ENCODE measurements at regions not wholly inside any gene's neighbourhood (a gene's known extent, or its start where the extent isn't known, plus 50 kb on each side); places are given as distances from the start of the nearest gene placed in this dataset.

GRCh38 chr16:86026171-86026910, 127.4 kb downstream of the IRF8 start:
- TF ChIP-seq POLR2AphosphoS5 (IDR thresholded peaks at IDR 0.05; ENCODE audit: low read depth, low read length) (no peak), POU2F2 (IDR thresholded peaks at IDR 0.05; ENCODE audit: low read depth, low read length) (no peak), SPI1 (IDR thresholded peaks at IDR 0.05; ENCODE audit: low read depth, low read length) (no peak), PAX5 (IDR thresholded peaks at IDR 0.05; ENCODE audit: insufficient read depth, low read length, severe bottlenecking) (no peak), TAF1 (IDR thresholded peaks at IDR 0.05; ENCODE audit: low read depth, low read length) (no peak), POLR2A (IDR thresholded peaks at IDR 0.05; ENCODE audit: low read depth, low read length) (no peak)
- no peak for FAIRE-seq
- no peak for DNase-seq (ENCODE audit: insufficient read length, low spot score)

DNA sequence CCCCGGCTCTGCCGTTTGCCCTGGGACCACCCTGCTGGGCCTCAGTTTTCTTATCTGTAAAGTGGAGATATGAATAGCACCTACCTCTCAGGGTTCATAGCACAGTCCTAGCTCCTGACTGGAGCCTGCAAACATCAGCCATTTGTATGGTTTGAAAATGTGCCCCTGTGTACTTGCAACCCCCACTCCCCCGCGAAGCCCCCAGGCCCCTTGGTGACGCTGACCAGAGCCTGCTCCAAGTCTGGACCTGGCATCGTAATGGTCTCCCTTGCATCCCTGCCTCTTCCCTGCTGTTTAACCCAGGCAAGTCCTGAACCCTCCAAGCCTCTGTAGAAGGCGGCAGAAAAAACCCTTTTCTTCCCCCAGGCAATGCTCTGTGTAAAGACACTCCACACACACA, 128.0 kb downstream of the IRF8 start:
- TF ChIP-seq TAF1 (IDR thresholded peaks at IDR 0.05; ENCODE audit: low read depth, low read length), result no peak
- TF ChIP-seq SPI1 (IDR thresholded peaks at IDR 0.05; ENCODE audit: low read depth, low read length), result no peak
- TF ChIP-seq POLR2AphosphoS5 (IDR thresholded peaks at IDR 0.05; ENCODE audit: low read depth, low read length), result no peak
- TF ChIP-seq POU2F2 (IDR thresholded peaks at IDR 0.05; ENCODE audit: low read depth, low read length), result no peak
- TF ChIP-seq PAX5 (IDR thresholded peaks at IDR 0.05; ENCODE audit: insufficient read depth, low read length, severe bottlenecking), result no peak
- no peak for TF ChIP-seq POLR2A (IDR thresholded peaks at IDR 0.05; ENCODE audit: low read depth, low read length)
- FAIRE-seq, result no peak
- DNase-seq (ENCODE audit: insufficient read length, low spot score), result no peak

DNA sequence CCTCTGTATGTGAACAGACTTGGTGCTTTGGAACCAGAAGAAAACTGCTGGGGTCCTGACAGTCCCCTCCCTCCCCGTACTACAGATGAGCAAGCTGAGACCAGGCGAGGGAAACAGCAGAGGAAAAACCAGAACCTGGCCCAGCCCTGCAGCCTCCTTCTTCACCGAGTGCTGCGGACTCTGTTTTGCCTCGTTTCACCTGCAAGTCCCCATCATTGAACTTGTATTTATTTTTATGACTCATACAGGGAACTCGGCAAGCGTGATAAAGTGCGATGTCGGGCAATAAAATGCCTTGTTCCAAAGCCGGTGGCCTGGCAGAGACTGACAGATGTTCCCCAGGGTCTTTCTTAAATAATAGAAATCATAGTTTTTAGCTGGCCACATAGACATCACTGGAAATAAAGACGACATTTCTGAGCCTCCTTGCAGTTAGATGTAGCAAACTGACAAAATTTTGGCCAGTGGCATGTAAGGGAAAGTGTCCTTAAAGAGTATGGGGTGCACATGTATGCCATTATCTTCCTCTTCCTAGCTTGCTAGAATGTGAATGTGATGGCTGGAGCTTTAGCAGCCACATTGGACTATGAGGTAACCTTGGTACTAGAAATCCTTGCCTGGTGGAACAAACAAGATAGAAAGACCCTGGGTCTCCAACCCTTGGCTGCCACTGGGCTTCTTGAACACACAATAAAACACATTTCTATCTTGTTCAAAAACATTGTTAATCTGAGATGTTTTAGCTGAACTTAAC, 128.6 kb downstream of the IRF8 start:
- DNase-seq (ENCODE audit: insufficient read length, low spot score) (no peak), FAIRE-seq (no peak)
- TF ChIP-seq POLR2AphosphoS5 (IDR thresholded peaks at IDR 0.05; ENCODE audit: low read depth, low read length) (no peak), TAF1 (IDR thresholded peaks at IDR 0.05; ENCODE audit: low read depth, low read length) (no peak), PAX5 (IDR thresholded peaks at IDR 0.05; ENCODE audit: insufficient read depth, low read length, severe bottlenecking) (no peak), SPI1 (IDR thresholded peaks at IDR 0.05; ENCODE audit: low read depth, low read length) (no peak), POU2F2 (IDR thresholded peaks at IDR 0.05; ENCODE audit: low read depth, low read length) (no peak)

- no peak for TF ChIP-seq POLR2A (IDR thresholded peaks at IDR 0.05; ENCODE audit: low read depth, low read length)
- no peak for TF ChIP-seq PAX5 (IDR thresholded peaks at IDR 0.05; ENCODE audit: insufficient read depth, low read length, severe bottlenecking)
- TF ChIP-seq TAF1 (IDR thresholded peaks at IDR 0.05; ENCODE audit: low read depth, low read length), result no peak
- no peak for TF ChIP-seq SPI1 (IDR thresholded peaks at IDR 0.05; ENCODE audit: low read depth, low read length)
- TF ChIP-seq POLR2AphosphoS5 (IDR thresholded peaks at IDR 0.05; ENCODE audit: low read depth, low read length), result no peak
- no peak for TF ChIP-seq POU2F2 (IDR thresholded peaks at IDR 0.05; ENCODE audit: low read depth, low read length)
- DNase-seq (ENCODE audit: insufficient read length, low spot score) (no peak), FAIRE-seq (no peak)
These were observed 130.3 kb downstream of the IRF8 start for GRCh38 chr16:86029131-86029741.

DNA sequence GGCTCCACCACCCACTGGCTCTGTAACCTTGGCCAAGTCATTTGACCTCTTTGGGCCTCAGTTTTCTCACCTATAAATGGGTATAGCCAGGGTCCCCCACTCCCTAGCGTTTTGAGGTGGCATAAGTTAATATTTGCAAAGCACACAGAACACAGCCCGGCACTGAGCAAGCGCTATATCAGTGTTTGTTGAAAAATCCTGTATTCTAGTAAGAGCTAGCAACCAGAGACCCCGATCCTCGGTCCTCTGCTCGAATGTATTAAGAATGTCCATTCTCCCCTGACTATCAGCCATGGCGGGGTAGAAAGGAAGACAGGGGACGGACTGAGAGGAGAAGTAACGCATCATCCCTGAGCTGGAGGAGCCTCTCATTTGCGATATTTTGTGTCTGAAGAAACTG, 131.2 kb downstream of the IRF8 start:
- TF ChIP-seq POU2F2 (IDR thresholded peaks at IDR 0.05; ENCODE audit: low read depth, low read length) (no peak), POLR2AphosphoS5 (IDR thresholded peaks at IDR 0.05; ENCODE audit: low read depth, low read length) (no peak), PAX5 (IDR thresholded peaks at IDR 0.05; ENCODE audit: insufficient read depth, low read length, severe bottlenecking) (no peak), SPI1 (IDR thresholded peaks at IDR 0.05; ENCODE audit: low read depth, low read length) (no peak), POLR2A (IDR thresholded peaks at IDR 0.05; ENCODE audit: low read depth, low read length) (no peak), TAF1 (IDR thresholded peaks at IDR 0.05; ENCODE audit: low read depth, low read length) (no peak)
- no peak for FAIRE-seq

GRCh38 chr16:86031141-86031678, 132.2 kb downstream of the IRF8 start:
- no peak for FAIRE-seq
- DNase-seq (ENCODE audit: insufficient read length, low spot score), result no peak
- TF ChIP-seq POLR2A (IDR thresholded peaks at IDR 0.05; ENCODE audit: low read depth, low read length), result no peak
- TF ChIP-seq TAF1 (IDR thresholded peaks at IDR 0.05; ENCODE audit: low read depth, low read length), result no peak
- no peak for TF ChIP-seq POLR2AphosphoS5 (IDR thresholded peaks at IDR 0.05; ENCODE audit: low read depth, low read length)
- TF ChIP-seq PAX5 (IDR thresholded peaks at IDR 0.05; ENCODE audit: insufficient read depth, low read length, severe bottlenecking), result no peak
- no peak for TF ChIP-seq POU2F2 (IDR thresholded peaks at IDR 0.05; ENCODE audit: low read depth, low read length)
- TF ChIP-seq SPI1 (IDR thresholded peaks at IDR 0.05; ENCODE audit: low read depth, low read length), result no peak

More for the DNA sequence above, 131.2 kb downstream of the IRF8 start:
- DNase-seq (ENCODE audit: insufficient read length, low spot score), result no peak

DNA sequence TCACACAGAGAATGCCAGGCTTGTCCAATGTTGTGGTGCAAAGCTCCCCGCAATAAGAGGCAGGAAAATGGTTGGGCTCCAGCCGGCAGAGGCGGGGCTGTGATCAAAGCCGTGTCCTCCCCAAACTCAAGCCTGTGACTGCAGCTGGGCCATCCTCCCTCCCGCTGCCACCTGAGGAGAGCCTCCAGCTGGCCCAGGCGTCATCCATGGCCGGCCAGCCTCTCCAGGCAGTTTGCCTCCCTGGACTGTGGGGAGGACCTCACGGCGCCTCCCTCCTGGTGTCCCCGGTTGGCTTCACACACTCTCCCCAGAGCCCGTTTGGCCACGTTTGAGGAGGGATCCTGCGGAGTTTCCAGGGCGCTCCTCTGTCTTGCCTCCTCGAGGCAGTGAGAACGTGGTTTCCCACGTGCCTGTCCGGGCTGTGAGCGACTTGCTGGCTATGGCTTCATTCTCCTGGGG, 134.1 kb downstream of the IRF8 start:
- FAIRE-seq (no peak), DNase-seq (ENCODE audit: insufficient read length, low spot score) (no peak)
- TF ChIP-seq POU2F2 (IDR thresholded peaks at IDR 0.05; ENCODE audit: low read depth, low read length) (no peak), PAX5 (IDR thresholded peaks at IDR 0.05; ENCODE audit: insufficient read depth, low read length, severe bottlenecking) (no peak), TAF1 (IDR thresholded peaks at IDR 0.05; ENCODE audit: low read depth, low read length) (no peak), SPI1 (IDR thresholded peaks at IDR 0.05; ENCODE audit: low read depth, low read length) (no peak)

DNA sequence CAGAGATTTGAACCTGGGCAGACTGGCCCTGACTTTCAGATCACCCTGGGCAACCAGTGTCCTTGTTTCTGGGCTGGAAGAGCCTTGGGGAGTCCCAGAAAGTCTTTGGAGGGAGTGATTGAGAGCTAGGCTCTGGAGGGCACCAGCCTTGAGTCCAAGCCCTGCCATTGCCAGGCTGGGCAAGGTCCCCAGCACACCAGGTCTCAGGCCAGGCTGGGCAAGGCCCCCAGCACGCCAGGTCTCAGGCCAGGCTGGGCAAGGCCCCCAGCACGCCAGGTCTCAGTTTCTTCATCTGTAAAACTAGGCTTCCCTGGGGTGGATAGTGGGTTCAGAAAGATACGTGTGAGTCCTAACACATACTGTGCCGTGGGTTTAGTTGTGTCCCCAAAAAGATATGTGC, 135.0 kb downstream of the IRF8 start:
- no peak for TF ChIP-seq TAF1 (IDR thresholded peaks at IDR 0.05; ENCODE audit: low read depth, low read length)
- DNase-seq (ENCODE audit: insufficient read length, low spot score), result no peak
- FAIRE-seq, result no peak

- DNase-seq (ENCODE audit: insufficient read length, low spot score) (no peak), FAIRE-seq (no peak)
- TF ChIP-seq POLR2AphosphoS5 (IDR thresholded peaks at IDR 0.05; ENCODE audit: low read depth, low read length) (no peak), POLR2A (IDR thresholded peaks at IDR 0.05; ENCODE audit: low read depth, low read length) (no peak), SPI1 (IDR thresholded peaks at IDR 0.05; ENCODE audit: low read depth, low read length) (no peak), POU2F2 (IDR thresholded peaks at IDR 0.05; ENCODE audit: low read depth, low read length) (no peak), PAX5 (IDR thresholded peaks at IDR 0.05; ENCODE audit: insufficient read depth, low read length, severe bottlenecking) (no peak), TAF1 (IDR thresholded peaks at IDR 0.05; ENCODE audit: low read depth, low read length) (no peak)
These were observed 135.5 kb downstream of the IRF8 start for GRCh38 chr16:86034421-86034919.
